ENCODE measurements at regions not wholly inside any gene's neighbourhood (a gene's known extent, or its start where the extent isn't known, plus 50 kb on each side); places are given as distances from the start of the nearest gene placed in this dataset.

DNA sequence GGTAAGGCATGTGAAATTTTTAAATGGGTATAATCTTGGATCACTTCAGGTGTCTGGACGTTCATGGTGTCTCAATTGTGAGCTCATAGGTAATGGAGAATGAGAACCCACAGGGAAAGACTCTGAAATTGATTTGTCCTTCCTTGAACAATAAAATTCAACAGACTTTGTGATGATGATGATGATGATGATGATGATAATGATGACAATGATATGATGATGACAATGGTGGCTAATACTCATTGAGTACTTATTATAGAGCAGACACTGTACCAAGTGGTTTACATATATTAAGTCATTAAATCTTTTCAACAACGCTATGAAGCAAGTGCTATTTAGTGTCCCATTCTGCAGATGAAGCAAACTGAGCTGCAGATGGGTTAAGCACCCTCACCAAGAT, 86.6 kb upstream of the BDNF start:
- Histone ChIP-seq H3K9ac (ENCODE audit: low read depth in 1 of 2, low read length in 2 of 2) (no peak overlapping the region), H3K9me3 (ENCODE audit: control insufficient read depth in 1 of 2, low read length in 2 of 2) (no peaks in the 10 kb centered on the region), H3K4me3 (ENCODE audit: low read depth in 1 of 2, low read length in 2 of 2) (no peak overlapping the region), H3K27me3 (ENCODE audit: control insufficient read depth in 1 of 2, insufficient read depth in 2 of 2, low read length in 2 of 2) (no peaks in the 10 kb centered on the region), H3K27ac (ENCODE audit: low read depth, low read length) (no peak overlapping the region), H3K36me3 (ENCODE audit: control insufficient read depth in 1 of 2, insufficient read depth in 2 of 2, low read length in 2 of 2) (no peaks in the 10 kb centered on the region), H3K4me1 (ENCODE audit: control insufficient read depth in 1 of 2, insufficient read depth in 2 of 2, low read length in 2 of 2) (no peaks in the 10 kb centered on the region)

DNA sequence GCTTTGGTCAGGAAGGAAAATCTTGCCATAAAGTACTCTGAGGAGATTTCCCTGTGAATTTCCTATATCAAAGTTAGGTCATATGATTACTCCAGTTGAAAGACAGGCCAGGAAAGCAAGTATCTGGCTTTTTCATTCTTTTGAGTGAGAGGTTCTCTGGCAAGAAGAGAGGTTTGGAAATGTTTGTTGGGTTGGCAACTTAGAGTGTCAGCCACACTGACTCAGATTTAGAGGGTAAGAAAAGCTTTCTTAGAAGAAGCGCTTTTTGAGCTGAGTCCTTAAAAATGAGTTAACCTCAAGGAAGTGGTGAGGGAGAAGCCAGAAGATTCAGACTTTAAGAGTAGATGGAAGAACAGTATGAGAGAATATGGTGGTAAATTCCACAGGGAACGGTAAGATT, 86.1 kb upstream of the BDNF start:
- Histone ChIP-seq H3K4me1 (ENCODE audit: control insufficient read depth in 1 of 2, insufficient read depth in 2 of 2, low read length in 2 of 2) (no peaks in the 10 kb centered on the region), H3K4me3 (ENCODE audit: low read depth in 1 of 2, low read length in 2 of 2) (no peak overlapping the region), H3K9ac (ENCODE audit: low read depth in 1 of 2, low read length in 2 of 2) (no peak overlapping the region), H3K27ac (ENCODE audit: low read depth, low read length) (no peak overlapping the region), H3K9me3 (ENCODE audit: control insufficient read depth in 1 of 2, low read length in 2 of 2) (no peaks in the 10 kb centered on the region), H3K27me3 (ENCODE audit: control insufficient read depth in 1 of 2, insufficient read depth in 2 of 2, low read length in 2 of 2) (no peaks in the 10 kb centered on the region), H3K36me3 (ENCODE audit: control insufficient read depth in 1 of 2, insufficient read depth in 2 of 2, low read length in 2 of 2) (no peaks in the 10 kb centered on the region)

DNA sequence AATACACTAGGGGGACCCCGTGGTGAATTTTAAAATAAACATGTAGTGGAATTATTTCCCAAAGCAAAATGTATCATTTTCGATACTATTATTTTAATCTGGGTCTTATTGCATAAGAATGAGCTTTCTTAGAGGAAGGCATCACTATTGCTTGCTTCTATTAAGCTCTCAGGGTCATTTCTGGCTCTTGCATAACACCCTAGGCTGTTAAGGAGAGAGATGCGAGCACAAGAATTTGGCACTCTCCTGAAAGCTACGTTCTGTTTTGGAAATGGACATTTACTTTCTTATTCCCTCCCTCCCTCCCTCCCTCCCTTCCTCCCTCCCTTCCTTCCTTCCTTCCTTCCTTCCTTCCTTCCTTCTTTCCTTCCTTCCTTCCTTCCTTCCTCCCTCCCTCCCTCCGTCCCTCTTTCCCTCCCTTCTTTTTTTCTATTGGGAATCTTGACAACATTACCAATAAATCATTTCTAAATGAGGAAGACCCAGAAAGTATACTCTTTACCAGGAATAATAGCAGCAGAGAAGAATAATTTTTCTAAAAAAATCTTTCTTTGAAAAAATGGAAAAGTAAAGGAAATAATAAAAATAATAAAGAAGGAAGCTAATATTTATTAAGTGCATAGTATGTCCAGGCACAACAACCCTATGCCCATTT, 83.6 kb upstream of the BDNF start:
- Histone ChIP-seq H3K9me3 (ENCODE audit: control insufficient read depth in 1 of 2, low read length in 2 of 2) (no peaks in the 10 kb centered on the region), H3K9ac (ENCODE audit: low read depth in 1 of 2, low read length in 2 of 2) (no peak overlapping the region), H3K27ac (ENCODE audit: low read depth, low read length) (no peak overlapping the region), H3K4me3 (ENCODE audit: low read depth in 1 of 2, low read length in 2 of 2) (no peak overlapping the region), H3K36me3 (ENCODE audit: control insufficient read depth in 1 of 2, insufficient read depth in 2 of 2, low read length in 2 of 2) (no peaks in the 10 kb centered on the region), H3K27me3 (ENCODE audit: control insufficient read depth in 1 of 2, insufficient read depth in 2 of 2, low read length in 2 of 2) (no peaks in the 10 kb centered on the region), H3K4me1 (ENCODE audit: control insufficient read depth in 1 of 2, insufficient read depth in 2 of 2, low read length in 2 of 2) (no peaks in the 10 kb centered on the region)

DNA sequence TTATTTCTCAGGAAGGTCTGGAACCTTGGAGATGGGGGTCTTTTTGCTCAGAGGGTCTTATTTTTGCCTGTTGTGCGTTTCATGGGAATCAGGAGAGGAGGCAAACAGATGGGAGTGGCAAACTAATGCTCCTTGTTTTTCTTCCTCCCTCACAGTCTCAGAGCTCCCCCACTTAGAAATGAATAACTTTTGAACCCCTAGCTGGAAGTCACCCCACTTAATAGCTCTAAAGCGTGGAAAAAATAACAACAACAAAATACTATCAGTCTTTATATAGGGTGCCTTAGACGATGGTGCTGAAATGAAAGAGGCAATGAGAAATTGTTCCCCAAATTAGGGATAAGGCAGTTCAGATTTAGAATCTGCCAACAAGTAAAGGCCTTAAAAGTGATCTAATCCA, 76.8 kb upstream of the BDNF start:
- no peak overlapping the region for H3K27ac ChIP-seq (ENCODE audit: low read depth, low read length)
- H3K4me3 ChIP-seq (ENCODE audit: low read depth in 1 of 2, low read length in 2 of 2), result no peak overlapping the region
- H3K9me3 ChIP-seq (ENCODE audit: control insufficient read depth in 1 of 2, low read length in 2 of 2), result no peaks in the 10 kb centered on the region
- no peak overlapping the region for H3K9ac ChIP-seq (ENCODE audit: low read depth in 1 of 2, low read length in 2 of 2)
- H3K36me3 ChIP-seq (ENCODE audit: control insufficient read depth in 1 of 2, insufficient read depth in 2 of 2, low read length in 2 of 2), result no peaks in the 10 kb centered on the region
- H3K4me1 ChIP-seq (ENCODE audit: control insufficient read depth in 1 of 2, insufficient read depth in 2 of 2, low read length in 2 of 2), result no peaks in the 10 kb centered on the region
- no peaks in the 10 kb centered on the region for H3K27me3 ChIP-seq (ENCODE audit: control insufficient read depth in 1 of 2, insufficient read depth in 2 of 2, low read length in 2 of 2)

DNA sequence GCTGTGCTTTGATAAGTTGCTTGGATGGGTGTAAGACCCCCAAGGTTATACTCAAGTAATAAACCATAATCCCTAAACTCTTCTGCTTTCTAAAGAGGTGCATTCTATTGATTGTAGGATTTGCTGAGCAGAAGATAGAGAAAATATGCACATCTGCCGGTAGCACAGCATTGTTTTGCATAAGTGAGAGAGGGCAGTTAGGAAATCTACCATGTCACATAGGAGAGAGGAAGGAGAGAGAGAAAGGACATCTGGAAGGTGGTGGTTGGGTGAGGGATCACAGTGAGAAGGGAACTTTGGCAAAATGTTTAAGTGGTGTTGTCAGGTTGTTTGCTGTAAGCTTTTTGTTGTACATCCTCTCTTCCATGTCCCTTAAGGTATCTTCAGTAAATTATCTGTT, 73.6 kb upstream of the BDNF start:
- no peaks in the 10 kb centered on the region for H3K9me3 ChIP-seq (ENCODE audit: control insufficient read depth in 1 of 2, low read length in 2 of 2)
- H3K27ac ChIP-seq (ENCODE audit: low read depth, low read length), result no peak overlapping the region
- H3K9ac ChIP-seq (ENCODE audit: low read depth in 1 of 2, low read length in 2 of 2), result no peak overlapping the region
- no peak overlapping the region for H3K4me3 ChIP-seq (ENCODE audit: low read depth in 1 of 2, low read length in 2 of 2)
- no peaks in the 10 kb centered on the region for H3K4me1 ChIP-seq (ENCODE audit: control insufficient read depth in 1 of 2, insufficient read depth in 2 of 2, low read length in 2 of 2)
- H3K27me3 ChIP-seq (ENCODE audit: control insufficient read depth in 1 of 2, insufficient read depth in 2 of 2, low read length in 2 of 2), result no peaks in the 10 kb centered on the region
- no peaks in the 10 kb centered on the region for H3K36me3 ChIP-seq (ENCODE audit: control insufficient read depth in 1 of 2, insufficient read depth in 2 of 2, low read length in 2 of 2)

DNA sequence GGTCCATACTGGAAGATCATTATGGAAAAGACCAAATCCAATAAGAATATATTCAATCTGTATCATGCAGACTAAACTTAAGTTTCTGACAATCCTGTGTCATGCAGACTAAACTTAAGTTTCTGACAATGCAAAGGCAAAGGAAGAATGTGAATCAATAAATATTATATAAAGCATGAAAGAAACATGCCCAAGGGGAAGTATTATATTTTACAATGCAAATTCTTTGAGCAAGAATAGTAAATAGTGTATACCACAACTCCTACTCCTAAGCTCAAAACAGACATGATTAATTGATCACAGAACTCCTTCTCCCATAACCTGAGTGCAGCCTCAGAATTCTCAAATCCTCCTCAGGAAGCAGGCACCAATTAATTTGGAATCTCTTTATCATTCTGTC, 71.3 kb upstream of the BDNF start:
- Histone ChIP-seq H3K4me1 (ENCODE audit: control insufficient read depth in 1 of 2, insufficient read depth in 2 of 2, low read length in 2 of 2) (no peaks in the 10 kb centered on the region), H3K9ac (ENCODE audit: low read depth in 1 of 2, low read length in 2 of 2) (no peak overlapping the region), H3K36me3 (ENCODE audit: control insufficient read depth in 1 of 2, insufficient read depth in 2 of 2, low read length in 2 of 2) (no peaks in the 10 kb centered on the region), H3K27ac (ENCODE audit: low read depth, low read length) (no peak overlapping the region), H3K27me3 (ENCODE audit: control insufficient read depth in 1 of 2, insufficient read depth in 2 of 2, low read length in 2 of 2) (no peaks in the 10 kb centered on the region), H3K4me3 (ENCODE audit: low read depth in 1 of 2, low read length in 2 of 2) (no peak overlapping the region), H3K9me3 (ENCODE audit: control insufficient read depth in 1 of 2, low read length in 2 of 2) (no peaks in the 10 kb centered on the region)

DNA sequence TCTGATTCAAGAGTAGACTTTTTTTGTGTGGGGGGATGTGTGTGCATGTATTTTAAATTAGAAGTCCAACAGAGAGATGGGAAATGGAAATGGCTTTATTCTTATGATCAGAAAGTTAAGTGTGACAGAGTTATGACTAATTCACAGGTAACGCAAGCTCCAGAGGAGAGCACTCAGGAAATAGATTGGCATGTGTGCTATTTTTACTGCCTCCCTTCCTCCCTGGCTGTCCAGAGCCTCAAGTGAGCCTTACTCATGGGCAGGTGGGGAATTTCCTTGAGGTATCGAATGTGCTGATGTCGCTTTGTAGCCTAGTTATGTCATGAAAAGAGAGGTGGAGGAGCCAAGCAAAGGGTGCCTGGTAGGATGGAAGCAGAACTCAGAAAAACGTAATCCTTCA, 70.3 kb upstream of the BDNF start:
- Histone ChIP-seq H3K9me3 (ENCODE audit: control insufficient read depth in 1 of 2, low read length in 2 of 2) (no peaks in the 10 kb centered on the region), H3K27me3 (ENCODE audit: control insufficient read depth in 1 of 2, insufficient read depth in 2 of 2, low read length in 2 of 2) (no peaks in the 10 kb centered on the region), H3K4me3 (ENCODE audit: low read depth in 1 of 2, low read length in 2 of 2) (no peak overlapping the region), H3K4me1 (ENCODE audit: control insufficient read depth in 1 of 2, insufficient read depth in 2 of 2, low read length in 2 of 2) (no peaks in the 10 kb centered on the region), H3K36me3 (ENCODE audit: control insufficient read depth in 1 of 2, insufficient read depth in 2 of 2, low read length in 2 of 2) (no peaks in the 10 kb centered on the region), H3K27ac (ENCODE audit: low read depth, low read length) (no peak overlapping the region), H3K9ac (ENCODE audit: low read depth in 1 of 2, low read length in 2 of 2) (no peak overlapping the region)

DNA sequence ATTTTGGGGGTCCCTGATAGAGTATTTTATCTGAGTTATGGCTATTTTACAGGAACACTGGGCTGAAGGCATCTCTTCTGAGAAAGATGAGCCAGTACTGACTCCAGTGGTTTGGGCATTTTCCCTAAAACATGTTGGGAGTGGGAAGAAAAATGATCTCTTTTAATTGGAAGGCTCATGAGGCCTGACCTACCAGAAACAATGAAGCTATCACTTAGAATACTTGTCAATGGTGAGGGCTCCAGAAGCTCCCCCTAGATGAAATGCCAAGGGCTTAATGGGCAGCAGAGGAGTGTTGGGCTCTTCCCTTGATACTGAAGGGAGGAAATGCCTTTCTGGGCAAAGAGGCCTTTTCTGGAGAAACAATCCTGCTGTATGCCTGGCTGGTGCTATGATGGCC, 63.5 kb upstream of the BDNF start:
- H3K9me3 ChIP-seq (ENCODE audit: control insufficient read depth in 1 of 2, low read length in 2 of 2), result no peaks in the 10 kb centered on the region
- no peaks in the 10 kb centered on the region for H3K36me3 ChIP-seq (ENCODE audit: control insufficient read depth in 1 of 2, insufficient read depth in 2 of 2, low read length in 2 of 2)
- no peak overlapping the region for H3K9ac ChIP-seq (ENCODE audit: low read depth in 1 of 2, low read length in 2 of 2)
- no peaks in the 10 kb centered on the region for H3K27me3 ChIP-seq (ENCODE audit: control insufficient read depth in 1 of 2, insufficient read depth in 2 of 2, low read length in 2 of 2)
- H3K27ac ChIP-seq (ENCODE audit: low read depth, low read length), result no peak overlapping the region
- no peaks in the 10 kb centered on the region for H3K4me1 ChIP-seq (ENCODE audit: control insufficient read depth in 1 of 2, insufficient read depth in 2 of 2, low read length in 2 of 2)
- no peak overlapping the region for H3K4me3 ChIP-seq (ENCODE audit: low read depth in 1 of 2, low read length in 2 of 2)

DNA sequence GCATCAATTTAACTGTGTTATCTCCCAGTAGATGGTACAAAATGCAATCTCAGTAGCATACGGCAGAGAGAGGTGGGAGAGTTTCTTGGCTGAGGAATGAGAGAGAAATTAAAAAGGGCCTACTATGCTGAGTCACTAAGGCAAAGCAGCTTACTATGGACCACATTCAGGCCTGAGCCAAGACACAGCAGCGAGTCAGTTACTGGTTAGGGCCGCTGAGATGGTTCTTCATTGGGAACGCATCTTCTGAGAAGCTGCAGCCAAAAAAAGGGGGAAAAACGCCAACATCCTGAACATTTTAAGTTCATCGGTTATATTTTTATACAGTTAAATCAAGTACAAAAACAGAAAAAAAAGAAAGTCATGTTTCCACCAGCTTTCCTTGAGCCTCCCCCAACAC, 61.1 kb upstream of the BDNF start:
- Histone ChIP-seq H3K9me3 (ENCODE audit: control insufficient read depth in 1 of 2, low read length in 2 of 2) (no peaks in the 10 kb centered on the region), H3K4me1 (ENCODE audit: control insufficient read depth in 1 of 2, insufficient read depth in 2 of 2, low read length in 2 of 2) (no peaks in the 10 kb centered on the region), H3K9ac (ENCODE audit: low read depth in 1 of 2, low read length in 2 of 2) (no peak overlapping the region), H3K4me3 (ENCODE audit: low read depth in 1 of 2, low read length in 2 of 2) (no peak overlapping the region), H3K27ac (ENCODE audit: low read depth, low read length) (no peak overlapping the region), H3K27me3 (ENCODE audit: control insufficient read depth in 1 of 2, insufficient read depth in 2 of 2, low read length in 2 of 2) (no peaks in the 10 kb centered on the region), H3K36me3 (ENCODE audit: control insufficient read depth in 1 of 2, insufficient read depth in 2 of 2, low read length in 2 of 2) (no peaks in the 10 kb centered on the region)

DNA sequence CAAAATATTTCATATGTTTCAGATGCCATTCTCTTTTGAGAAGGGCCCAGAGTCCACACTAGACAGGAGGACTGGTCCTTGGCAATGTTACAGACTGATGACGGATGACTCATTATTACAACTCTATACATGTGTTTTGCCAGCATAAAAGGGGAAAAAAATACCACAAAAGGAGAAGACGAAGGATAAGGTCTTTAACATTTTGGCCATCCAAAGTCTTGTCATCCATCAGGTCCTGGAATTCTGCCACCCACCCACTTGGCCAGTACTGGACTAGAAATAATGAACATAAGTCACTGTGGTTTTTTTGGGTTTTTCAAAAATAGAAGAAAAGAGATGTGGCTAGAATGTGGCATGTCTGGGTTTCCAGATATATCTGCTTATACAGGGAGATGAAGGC, 57.7 kb upstream of the BDNF start:
- H3K27me3 ChIP-seq (ENCODE audit: control insufficient read depth in 1 of 2, insufficient read depth in 2 of 2, low read length in 2 of 2), result no peaks in the 10 kb centered on the region
- no peak overlapping the region for H3K4me3 ChIP-seq (ENCODE audit: low read depth in 1 of 2, low read length in 2 of 2)
- no peaks in the 10 kb centered on the region for H3K4me1 ChIP-seq (ENCODE audit: control insufficient read depth in 1 of 2, insufficient read depth in 2 of 2, low read length in 2 of 2)
- H3K9ac ChIP-seq (ENCODE audit: low read depth in 1 of 2, low read length in 2 of 2), result no peak overlapping the region
- H3K9me3 ChIP-seq (ENCODE audit: control insufficient read depth in 1 of 2, low read length in 2 of 2), result no peaks in the 10 kb centered on the region
- no peak overlapping the region for H3K27ac ChIP-seq (ENCODE audit: low read depth, low read length)
- no peaks in the 10 kb centered on the region for H3K36me3 ChIP-seq (ENCODE audit: control insufficient read depth in 1 of 2, insufficient read depth in 2 of 2, low read length in 2 of 2)
